Uterus (tissue), 3 donors: ENCODE measurements at regions not wholly inside any gene's neighbourhood (a gene's known extent, or its start where the extent isn't known, plus 50 kb on each side); places are given as distances from the start of the nearest gene placed in this dataset.

Experiments used
- DNase-seq, 2 donors: peaks; one replicate each; pipeline ENCODE4 v3.0.0-alpha.2; 2019 to 2020
- H3K27ac ChIP-seq, 2 donors: fragments of 200-600 bp; sonication (generic); 1 replicate in 1 of 2; 2 replicates in 1 of 2; pipeline ENCODE4 v1.5.1; 2016 to 2018
- H3K27me3 ChIP-seq, 2 donors: fragments of 200-600 bp; sonication (generic); one replicate each; pipeline ENCODE4 v1.5.1; 2018 to 2019; ENCODE audit warnings: control low read depth in 1 of 2
- H3K36me3 ChIP-seq, 2 donors: fragments of 200-600 bp; sonication (generic); one replicate each; pipeline ENCODE4 v1.5.1; 2019; ENCODE audit warnings: control low read depth in 1 of 2
- H3K4me1 ChIP-seq, 2 donors: fragments of 200-600 bp; sonication (generic); one replicate each; pipeline ENCODE4 v1.5.1; 2018 to 2019; ENCODE audit warnings: control low read depth in 1 of 2
- H3K4me3 ChIP-seq, 2 donors: fragments of 200-600 bp; sonication (generic); 1 replicate in 1 of 2; 2 replicates in 1 of 2; pipeline ENCODE4 v1.5.1; 2018 to 2019; ENCODE audit warnings: mild to moderate bottlenecking in 1 of 2
- H3K9me3 ChIP-seq, 2 donors: fragments of 200-600 bp; sonication (generic); one replicate each; pipeline ENCODE4 v1.5.1; 2019; ENCODE audit warnings: control low read depth in 1 of 2
- POLR2A ChIP-seq, 2 donors: fragments of 450-650 bp; IDR thresholded peaks; one replicate each; pipeline ENCODE4 v1.6.1; 2016; ENCODE audit warnings: antibody characterized with exemption in 2 of 2, mild to moderate bottlenecking in 1 of 2, moderate library complexity in 1 of 2
- intact Hi-C: fragments of 100-400 bp; cut with DNase I; formaldehyde crosslinking; loops from one replicate; pipeline ENCODE4 v1.15.1; 2023; ENCODE audit warnings: low total_unique reads
- TF ChIP-seq, protein P1 (sequence below), 4 experiments: fragments of 200-600 bp in 2 of 4; fragments of 450-650 bp in 2 of 4; sonication (generic) in 2 of 4; IDR thresholded peaks; one replicate each; pipeline ENCODE4 v1.5.1; 2016 to 2019; ENCODE audit warnings: antibody characterized with exemption in 4 of 4, mild to moderate bottlenecking in 2 of 4, moderate library complexity in 1 of 4
- donor health status: DM: yes; HTN: yes; CAD: no.

DNA sequence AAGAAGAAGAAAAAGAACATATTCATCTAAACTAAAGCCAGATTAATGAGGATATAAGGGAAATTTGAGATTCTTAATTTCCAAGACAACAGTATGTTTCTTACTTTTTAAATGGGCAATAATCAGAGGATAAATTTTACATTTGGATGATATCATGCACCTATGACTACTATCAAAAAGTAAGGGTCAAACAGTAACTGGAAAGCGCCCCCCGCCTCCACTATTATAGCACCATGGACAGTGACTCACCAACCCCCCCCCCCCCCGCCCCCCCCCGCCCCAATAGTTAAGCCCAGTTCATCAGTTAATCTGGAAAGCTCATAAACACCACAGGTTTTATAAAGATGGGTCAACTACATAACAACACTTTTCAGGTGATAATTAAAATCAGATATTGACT is 194.3 kb upstream of the DGKB start:
- no peak overlapping the region for H3K4me3 ChIP-seq
- H3K27me3 ChIP-seq, result no peaks in the 10 kb centered on the region
- DNase-seq, result no peak
- H3K36me3 ChIP-seq, result no peaks in the 10 kb centered on the region
- intact Hi-C loops, result no loop called here
- H3K27ac ChIP-seq, result no peak overlapping the region
- TF ChIP-seq POLR2A (IDR thresholded peaks at IDR 0.05), result no peak
- TF ChIP-seq, protein P1, sequence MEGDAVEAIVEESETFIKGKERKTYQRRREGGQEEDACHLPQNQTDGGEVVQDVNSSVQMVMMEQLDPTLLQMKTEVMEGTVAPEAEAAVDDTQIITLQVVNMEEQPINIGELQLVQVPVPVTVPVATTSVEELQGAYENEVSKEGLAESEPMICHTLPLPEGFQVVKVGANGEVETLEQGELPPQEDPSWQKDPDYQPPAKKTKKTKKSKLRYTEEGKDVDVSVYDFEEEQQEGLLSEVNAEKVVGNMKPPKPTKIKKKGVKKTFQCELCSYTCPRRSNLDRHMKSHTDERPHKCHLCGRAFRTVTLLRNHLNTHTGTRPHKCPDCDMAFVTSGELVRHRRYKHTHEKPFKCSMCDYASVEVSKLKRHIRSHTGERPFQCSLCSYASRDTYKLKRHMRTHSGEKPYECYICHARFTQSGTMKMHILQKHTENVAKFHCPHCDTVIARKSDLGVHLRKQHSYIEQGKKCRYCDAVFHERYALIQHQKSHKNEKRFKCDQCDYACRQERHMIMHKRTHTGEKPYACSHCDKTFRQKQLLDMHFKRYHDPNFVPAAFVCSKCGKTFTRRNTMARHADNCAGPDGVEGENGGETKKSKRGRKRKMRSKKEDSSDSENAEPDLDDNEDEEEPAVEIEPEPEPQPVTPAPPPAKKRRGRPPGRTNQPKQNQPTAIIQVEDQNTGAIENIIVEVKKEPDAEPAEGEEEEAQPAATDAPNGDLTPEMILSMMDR (IDR thresholded peaks at IDR 0.05), result no peak
- no peaks in the 10 kb centered on the region for H3K4me1 ChIP-seq
- H3K9me3 ChIP-seq, result no peaks in the 10 kb centered on the region

- H3K27ac ChIP-seq, result no peak overlapping the region
- no peak overlapping the region for H3K4me3 ChIP-seq
- H3K4me1 ChIP-seq, result no peaks in the 10 kb centered on the region
- no peak for DNase-seq
- TF ChIP-seq, protein P1 (IDR thresholded peaks at IDR 0.05), result no peak
- TF ChIP-seq POLR2A (IDR thresholded peaks at IDR 0.05), result no peak
- no peaks in the 10 kb centered on the region for H3K27me3 ChIP-seq
- H3K9me3 ChIP-seq, result no peaks in the 10 kb centered on the region
- intact Hi-C loops, result no loop called here
- H3K36me3 ChIP-seq, result no peaks in the 10 kb centered on the region
Measured at GRCh38 chr7:15094989-15095388, 192.4 kb upstream of the DGKB start.

DNA sequence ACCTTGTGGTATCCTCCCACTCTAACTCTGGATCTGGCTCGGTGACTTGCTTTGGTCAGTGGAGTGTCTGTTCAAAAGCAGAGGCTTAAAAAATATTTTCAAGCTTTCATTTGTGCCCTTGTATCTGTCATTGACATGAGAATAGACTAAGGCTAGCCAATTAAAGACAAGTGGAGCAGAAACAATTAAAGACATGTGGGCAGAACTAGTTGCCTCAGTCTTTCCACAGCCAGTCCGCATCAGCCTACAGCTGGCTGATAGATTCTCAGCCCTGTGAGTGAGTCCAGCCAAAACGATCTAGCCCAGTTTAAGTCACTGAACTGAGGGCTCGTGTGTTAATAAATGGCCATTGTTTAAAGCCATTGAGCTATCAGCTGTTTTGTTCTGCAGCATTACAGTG is 185.2 kb upstream of the DGKB start:
- Histone ChIP-seq H3K4me3 (no peak overlapping the region), H3K27me3 (no peaks in the 10 kb centered on the region), H3K4me1 (no peaks in the 10 kb centered on the region), H3K9me3 (no peaks in the 10 kb centered on the region), H3K36me3 (no peaks in the 10 kb centered on the region), H3K27ac (no peak overlapping the region)
- no peak for DNase-seq
- intact Hi-C loops, result no loop called here
- no peak for TF ChIP-seq POLR2A (IDR thresholded peaks at IDR 0.05)
- TF ChIP-seq, protein P1 (IDR thresholded peaks at IDR 0.05), result no peak

- Histone ChIP-seq H3K9me3 (no peaks in the 10 kb centered on the region), H3K4me3 (no peak overlapping the region), H3K27ac (no peak overlapping the region), H3K27me3 (no peaks in the 10 kb centered on the region), H3K36me3 (no peaks in the 10 kb centered on the region), H3K4me1 (no peaks in the 10 kb centered on the region)
- no peak for DNase-seq
- intact Hi-C loops, result no loop called here
- TF ChIP-seq POLR2A (IDR thresholded peaks at IDR 0.05), result no peak
- TF ChIP-seq, protein P1 (IDR thresholded peaks at IDR 0.05), result no peak
Measured at GRCh38 chr7:15086862-15087261, 184.3 kb upstream of the DGKB start.

GRCh38 chr7:15086131-15086611 is 183.6 kb upstream of the DGKB start:
- no peaks in the 10 kb centered on the region for H3K36me3 ChIP-seq
- no peak for DNase-seq
- no peak overlapping the region for H3K4me3 ChIP-seq
- intact Hi-C loops, result no loop called here
- H3K9me3 ChIP-seq, result no peaks in the 10 kb centered on the region
- H3K4me1 ChIP-seq, result no peaks in the 10 kb centered on the region
- no peak overlapping the region for H3K27ac ChIP-seq
- H3K27me3 ChIP-seq, result no peaks in the 10 kb centered on the region
- TF ChIP-seq, protein P1 (IDR thresholded peaks at IDR 0.05), result no peak
- no peak for TF ChIP-seq POLR2A (IDR thresholded peaks at IDR 0.05)
